HL-60/S4 (cell line): ENCODE measurements at regions not wholly inside any gene's neighbourhood (a gene's known extent, or its start where the extent isn't known, plus 50 kb on each side); places are given as distances from the start of the nearest gene placed in this dataset.

ENCODE experiments used
- in situ Hi-C: fragments of 300-500 bp; cut with MboI; formaldehyde crosslinking; loops from 2 replicates; pipeline ENCODE4 v1.14.3; 2022; ENCODE audit warnings: low sequenced_read_pairs

DNA sequence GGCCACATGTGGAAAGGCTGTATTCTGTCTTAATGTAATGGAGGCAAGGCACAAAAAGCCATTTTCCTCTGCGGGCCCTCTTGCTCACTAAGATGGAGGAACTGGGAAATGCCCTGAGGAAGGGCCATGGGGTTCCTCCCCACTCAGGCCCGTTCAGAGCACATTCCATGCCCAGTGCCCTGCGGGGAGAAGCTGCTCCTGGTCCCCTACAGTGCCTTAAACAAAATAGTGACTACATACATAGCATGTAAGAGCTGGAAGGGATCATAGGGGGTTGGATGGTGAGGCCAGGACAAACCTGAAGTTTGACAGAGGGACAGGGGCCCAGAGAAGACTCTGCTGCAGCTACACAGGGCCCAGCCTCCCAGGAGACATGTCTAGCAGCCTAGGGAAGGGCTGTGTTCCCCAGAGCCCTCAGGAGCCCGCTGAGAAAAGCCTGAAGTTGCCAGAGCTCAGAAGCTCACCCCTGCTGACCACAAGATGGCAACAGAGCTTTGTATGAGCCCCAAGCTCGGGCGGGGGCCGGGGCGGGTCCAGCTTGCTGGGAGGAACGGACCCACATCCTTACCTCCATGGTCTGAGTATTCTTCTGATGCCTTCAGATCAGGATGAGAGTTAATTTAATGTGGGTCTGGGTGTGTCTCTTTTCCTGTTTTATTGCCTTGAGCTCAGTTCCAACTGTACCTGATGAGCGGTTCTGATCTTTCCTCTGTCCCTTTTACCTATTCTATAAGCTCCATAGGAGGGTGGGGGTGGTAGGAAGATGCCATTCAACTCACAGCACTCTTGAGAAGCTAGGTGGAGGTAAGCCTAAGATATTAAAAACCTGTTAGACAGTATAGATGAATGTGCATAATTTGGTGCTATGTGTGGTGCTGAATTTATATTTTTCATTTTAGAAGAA lies 242.9 kb downstream of the CDC5L start:
- in situ Hi-C loops: loop anchor here (25.0 kb wide), 1 partner anchor 1082 kb away; no protein-coding TSS in a partner anchor

DNA sequence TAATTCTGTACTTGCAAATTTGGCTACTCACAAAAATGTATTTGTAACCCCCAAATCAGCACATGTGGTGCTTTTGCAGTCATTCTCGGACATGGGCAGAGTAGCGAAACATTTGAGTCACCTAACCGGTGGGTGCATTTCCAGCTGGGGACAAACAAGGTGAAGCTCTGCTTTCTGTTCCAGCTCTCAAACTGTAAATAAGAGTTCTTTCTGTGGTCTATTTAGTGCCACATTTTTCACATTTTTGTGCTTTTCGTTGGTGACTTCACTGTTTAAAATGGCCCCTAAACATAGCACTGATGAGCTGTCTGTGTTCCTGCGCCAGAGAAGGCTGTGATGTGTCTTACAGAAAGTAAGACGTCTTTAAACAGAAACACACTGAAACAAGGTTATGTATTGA lies 244.5 kb downstream of the CDC5L start:
- in situ Hi-C loops: loop anchor here (25.0 kb wide), 1 partner anchor 1080 kb away; no protein-coding TSS in a partner anchor

DNA sequence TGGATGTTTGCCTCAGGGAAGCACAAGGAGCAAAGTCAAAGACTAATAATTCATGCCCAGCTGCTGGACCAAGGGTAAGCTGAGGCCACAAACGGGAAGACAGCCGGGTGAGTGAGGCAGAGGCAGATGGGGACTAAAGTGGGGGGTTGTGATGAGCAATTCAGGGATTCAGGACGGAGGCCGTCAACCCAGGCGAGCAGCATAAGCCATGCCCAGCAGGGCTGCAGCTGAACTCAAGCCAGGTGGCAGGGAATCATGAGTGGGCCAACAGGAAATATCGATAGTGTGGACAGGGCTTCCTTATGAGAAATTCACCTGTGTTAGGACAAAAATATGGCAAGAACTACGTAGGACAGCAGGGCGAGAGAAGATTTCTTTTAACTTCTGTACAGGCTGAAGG lies 246.8 kb downstream of the CDC5L start:
- in situ Hi-C loops: loop anchor here (25.0 kb wide), 1 partner anchor 1078 kb away; no protein-coding TSS in a partner anchor

DNA sequence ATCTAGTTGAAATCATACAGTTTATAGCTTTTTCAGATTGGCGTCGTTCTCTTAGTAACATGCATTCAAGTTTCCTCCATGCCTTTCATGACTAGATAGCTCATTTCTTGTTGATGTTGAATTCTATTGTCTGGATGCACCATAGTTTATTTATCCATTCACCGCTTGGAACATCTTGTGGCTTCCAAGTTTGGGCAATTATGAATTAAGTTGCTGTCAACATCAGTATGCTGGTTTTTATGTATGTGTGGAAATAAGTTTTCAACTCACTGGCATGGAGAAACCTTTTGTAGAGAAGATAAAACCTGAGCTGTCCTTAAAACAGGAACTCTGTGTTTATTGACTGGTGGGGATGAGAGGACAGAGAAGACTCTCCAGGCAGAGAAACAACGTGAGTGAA lies 248.0 kb downstream of the CDC5L start:
- in situ Hi-C loops: loop anchor here (25.0 kb wide), 1 partner anchor 1077 kb away; no protein-coding TSS in a partner anchor

DNA sequence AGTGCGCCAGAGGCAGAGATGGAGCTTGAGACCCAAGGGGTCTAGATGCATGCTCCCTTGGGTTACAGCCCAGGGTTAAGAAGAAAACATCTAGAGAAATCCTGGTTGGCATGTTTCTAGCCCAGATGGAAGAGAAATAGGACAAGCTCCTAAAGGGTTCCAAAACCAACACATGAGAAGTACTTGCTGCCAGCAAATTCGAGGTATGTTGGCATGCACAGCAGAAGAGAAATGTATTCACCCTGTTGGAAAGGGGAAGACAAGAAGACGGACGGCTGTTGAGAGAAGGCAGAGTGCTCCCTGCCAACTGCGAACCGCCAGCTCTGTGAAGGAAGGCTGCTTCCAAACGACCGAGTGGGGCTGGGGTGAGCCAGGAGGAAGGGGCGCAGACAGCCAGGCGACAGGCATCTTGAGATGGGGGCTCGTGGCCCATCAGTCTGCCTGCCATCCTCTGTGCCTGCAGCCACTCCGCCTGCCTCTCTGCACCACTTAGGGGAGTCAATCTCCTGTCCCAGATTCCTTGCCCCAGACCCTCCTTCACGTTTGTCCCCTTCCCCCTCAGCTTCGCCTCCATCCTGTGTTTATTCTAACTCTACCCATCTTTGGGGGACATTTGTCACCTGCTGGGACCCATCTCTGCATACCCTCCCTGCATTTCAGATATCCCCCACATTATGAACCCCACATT lies 249.2 kb downstream of the CDC5L start:
- in situ Hi-C loops: loop anchor here (25.0 kb wide), 1 partner anchor 1076 kb away; no protein-coding TSS in a partner anchor

DNA sequence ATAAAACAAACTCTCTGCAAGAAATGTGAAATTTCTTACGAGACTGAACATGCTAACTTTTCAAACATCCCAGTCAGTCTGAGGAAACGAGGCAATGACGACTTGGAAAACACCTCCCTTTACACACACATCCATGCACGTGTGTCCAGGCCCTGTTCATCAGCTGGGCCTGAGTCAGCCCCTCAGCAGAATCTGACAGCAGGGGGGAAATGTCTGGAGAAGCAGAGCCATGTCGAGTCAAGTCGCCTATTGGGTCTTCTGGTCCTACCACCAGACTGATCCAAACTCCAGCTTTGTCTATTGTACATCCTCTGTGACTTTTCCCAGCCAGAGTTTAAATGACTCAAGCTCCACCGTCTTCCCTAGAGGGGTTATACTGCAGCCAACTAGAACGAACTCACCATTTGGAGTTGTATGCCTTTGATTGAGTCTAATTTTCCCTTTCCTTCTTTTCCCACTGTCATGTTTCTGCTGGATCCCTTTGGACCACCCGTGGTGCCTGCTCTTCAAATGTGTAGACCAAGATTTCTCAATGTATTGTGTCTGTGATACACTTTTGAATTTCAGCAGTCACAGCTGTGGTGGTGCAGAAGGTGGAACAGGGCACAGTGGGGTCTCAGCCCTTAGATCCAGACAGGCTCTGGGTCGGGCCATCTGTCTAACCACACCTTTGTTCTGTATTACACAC lies 254.0 kb downstream of the CDC5L start:
- in situ Hi-C loops: loop anchor here (10.0 to 25.0 kb wide), 2 partner anchors 773 to 1071 kb away; no protein-coding TSS in a partner anchor

DNA sequence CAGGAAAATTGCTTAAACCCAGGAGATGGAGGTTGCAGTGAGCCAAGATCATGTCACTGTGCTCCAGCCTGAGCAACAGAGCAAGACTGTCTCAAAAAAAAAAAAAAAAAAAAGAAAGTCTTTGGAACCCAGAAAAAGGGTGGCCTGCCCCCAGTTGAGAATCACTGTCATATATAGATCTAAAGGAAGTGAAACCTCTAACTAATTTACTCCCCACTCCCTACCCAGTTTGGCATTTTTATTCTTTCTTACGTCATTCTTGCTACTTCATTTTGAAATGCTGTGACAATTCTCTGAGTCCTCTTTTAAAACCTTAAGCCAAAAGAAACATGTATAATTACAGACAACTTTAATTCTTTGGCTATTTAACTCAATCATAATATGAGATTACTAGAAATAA lies 254.8 kb downstream of the CDC5L start:
- in situ Hi-C loops: loop anchor here (10.0 to 25.0 kb wide), 2 partner anchors 772 to 1070 kb away; no protein-coding TSS in a partner anchor

DNA sequence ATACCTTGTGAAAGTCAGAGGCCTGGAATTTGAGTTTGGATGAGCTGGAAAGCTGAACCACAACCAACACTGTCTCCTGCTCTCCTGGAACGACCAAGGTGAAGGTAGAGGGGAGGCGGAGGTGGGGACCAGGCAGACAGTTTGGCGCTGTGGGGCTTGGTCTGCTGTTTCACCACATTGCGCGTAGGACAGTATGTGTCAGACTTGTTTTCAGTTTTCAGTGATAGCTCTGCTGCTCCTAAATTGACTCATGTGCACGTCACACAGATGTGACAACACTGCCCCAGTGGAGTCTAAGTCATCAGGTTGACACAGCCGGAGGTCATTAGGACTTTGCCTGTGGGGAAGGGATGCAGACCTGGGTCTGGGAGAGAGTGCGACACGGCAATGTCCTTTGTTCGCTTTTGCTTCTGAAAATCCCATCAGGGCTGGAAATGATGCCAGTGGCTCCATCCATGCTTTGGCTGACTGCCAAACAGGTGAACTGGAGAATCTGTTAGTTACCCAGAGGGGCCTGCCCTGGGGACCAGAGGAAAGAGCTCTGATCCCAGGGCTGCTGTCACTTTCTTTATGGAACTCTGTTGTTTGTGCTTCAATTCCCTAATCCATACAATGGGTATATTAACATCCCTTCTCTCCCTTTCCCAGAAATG lies 255.5 kb downstream of the CDC5L start:
- in situ Hi-C loops: loop anchor here (10.0 to 25.0 kb wide), 2 partner anchors 772 to 1069 kb away; no protein-coding TSS in a partner anchor

DNA sequence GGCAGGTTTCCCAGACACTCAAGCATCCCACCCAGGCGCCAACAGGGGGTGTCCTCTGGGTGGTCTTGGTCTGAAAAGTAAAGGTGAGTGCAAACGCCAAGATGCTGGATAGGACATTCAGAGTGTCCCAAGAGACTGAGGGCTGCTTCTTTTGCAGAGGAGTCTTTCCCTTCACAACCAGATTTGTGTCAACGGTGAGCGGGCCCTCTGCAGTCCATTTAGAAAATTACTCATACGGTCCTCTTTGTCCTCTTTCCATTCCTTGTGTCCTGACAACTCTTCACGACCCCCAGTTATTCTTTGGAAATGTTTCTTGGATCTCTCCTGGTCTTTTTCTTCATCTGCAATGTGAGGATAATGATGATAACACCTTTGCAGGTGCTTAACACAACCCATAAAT lies 257.8 kb downstream of the CDC5L start:
- in situ Hi-C loops: loop anchor here (10.0 to 25.0 kb wide), 2 partner anchors 770 to 1067 kb away; no protein-coding TSS in a partner anchor

DNA sequence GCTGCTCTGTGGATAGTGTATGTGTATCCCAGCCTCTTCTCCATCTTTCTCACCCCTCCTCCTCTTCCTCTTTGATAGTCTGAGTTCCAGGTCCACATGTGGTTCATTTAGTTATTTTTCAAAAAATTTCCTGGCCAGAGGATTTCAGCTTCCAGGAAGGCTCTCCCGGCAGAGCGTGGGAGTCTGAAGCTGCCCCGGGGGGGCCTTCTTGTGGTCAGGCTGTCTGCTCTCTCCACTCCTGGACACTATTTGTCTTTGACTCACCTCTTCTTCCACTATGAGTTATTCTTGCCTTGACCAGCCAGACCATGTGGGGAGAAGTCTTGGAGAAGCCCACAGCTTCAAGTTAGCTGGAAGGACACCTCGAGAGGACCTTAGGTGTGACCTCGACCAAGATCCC lies 258.8 kb downstream of the CDC5L start:
- in situ Hi-C loops: loop anchor here (10.0 to 25.0 kb wide), 2 partner anchors 768 to 1066 kb away; no protein-coding TSS in a partner anchor

DNA sequence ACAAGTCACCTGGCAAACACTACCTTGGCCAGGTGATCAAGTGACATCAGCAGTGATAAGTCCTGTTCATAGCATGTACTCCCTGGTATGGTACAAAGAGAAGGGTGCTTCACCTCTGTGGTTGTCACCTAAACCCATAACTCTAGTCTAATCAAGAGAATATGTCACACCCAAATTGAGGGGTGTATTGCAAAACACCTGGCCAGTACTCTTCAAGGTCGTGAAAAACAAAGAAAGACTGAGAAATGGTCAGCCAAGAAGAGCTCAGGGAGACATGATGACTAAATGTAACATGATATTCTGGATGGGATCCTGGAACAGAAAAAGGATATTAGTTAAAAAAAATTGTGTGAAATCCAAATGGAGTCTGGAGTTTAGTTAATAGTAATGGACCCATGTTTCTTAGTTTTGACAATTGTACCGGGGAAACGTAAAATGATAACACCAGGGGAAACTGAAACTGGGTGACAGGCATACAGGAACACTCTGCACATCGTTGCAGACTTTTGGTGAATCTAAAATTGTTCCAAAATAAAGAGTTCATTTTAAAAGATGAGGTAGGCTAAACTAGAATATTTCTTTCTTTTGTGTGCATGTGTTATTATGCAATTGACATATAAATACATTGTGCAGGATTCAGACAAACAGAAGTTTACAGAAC lies 262.0 kb downstream of the CDC5L start:
- in situ Hi-C loops: loop anchor here (10.0 to 25.0 kb wide), 3 partner anchors 765 to 1265 kb away; no protein-coding TSS in a partner anchor

DNA sequence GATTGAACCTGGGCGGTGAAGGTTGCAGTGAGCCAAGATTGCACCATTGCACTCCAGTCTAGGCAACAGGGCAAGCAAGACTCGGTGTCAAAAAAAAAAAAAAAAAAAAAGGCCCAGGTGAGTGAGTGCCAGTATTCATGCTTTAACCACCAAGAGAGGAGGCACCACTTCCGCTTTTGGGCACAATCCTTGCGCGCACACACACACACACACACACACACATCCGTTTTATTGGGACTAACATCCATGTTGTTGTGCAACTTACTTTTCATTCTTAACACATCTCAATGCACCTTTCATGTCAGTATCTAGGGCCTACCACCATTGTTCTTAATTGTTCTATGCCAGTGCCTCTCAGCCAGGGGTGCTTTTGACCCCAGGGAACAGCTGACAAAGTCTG lies 263.0 kb downstream of the CDC5L start:
- in situ Hi-C loops: loop anchor here (10.0 kb wide), 1 partner anchor 1264 kb away; no protein-coding TSS in a partner anchor

DNA sequence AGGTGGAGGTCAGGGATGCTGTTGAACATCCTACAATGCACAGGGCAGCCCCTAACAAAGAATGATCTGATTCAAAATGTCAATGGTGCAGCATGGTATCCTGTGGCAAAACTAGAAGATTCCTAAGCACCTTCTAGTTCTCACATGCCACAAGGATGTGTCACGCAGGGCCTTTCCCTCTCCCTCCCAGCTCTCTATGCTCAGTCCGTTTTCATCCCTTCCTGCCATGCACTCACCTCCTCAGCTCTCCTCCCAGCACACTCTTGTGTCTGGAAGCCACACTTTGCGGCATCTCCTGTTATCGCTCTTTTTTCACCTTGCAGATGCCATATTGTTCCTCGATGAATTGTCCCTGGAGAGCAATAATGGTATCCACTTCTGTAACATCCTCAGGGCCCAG lies 263.4 kb downstream of the CDC5L start:
- in situ Hi-C loops: loop anchor here (10.0 kb wide), 1 partner anchor 1264 kb away; no protein-coding TSS in a partner anchor

DNA sequence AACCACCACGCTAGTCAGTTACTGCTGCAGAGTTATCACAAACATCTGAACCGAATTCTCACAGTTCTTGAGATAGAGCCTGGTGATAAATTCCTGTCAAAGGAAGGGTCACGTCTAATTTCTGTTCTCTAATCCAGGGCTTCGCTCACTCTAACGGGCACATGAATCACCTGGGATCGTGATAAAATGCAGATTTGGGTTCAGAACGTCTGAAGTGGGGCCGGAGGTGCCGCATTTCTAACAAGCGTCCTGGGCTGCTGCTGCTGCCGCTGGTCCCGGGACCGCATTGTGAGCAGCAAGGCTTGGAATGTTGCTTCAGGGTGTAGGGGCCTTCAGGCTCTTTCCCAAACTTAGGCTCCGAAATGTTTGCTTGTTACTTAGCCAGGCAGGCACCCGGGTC lies 264.1 kb downstream of the CDC5L start:
- in situ Hi-C loops: loop anchor here (10.0 kb wide), 1 partner anchor 1263 kb away; no protein-coding TSS in a partner anchor

DNA sequence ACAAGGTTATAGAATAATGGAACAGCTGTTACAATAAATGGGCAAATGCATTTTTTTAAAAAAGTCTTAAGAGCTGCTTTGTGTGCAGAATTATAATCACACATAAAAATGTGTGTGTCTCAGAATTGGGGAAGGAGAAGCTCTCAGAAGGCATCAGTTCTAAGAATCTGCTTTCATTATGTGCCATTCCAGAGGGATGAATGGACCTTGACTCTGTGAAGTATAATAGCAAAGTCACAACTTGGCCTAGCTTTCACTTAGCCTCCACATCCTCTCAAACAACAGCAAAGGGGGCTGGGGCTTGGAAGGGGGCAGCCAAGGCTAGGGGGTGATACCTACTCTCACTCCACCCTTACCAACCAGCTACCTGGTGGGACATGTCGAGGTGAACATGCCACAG lies 265.0 kb downstream of the CDC5L start:
- in situ Hi-C loops: loop anchor here (10.0 kb wide), 1 partner anchor 1262 kb away; no protein-coding TSS in a partner anchor

DNA sequence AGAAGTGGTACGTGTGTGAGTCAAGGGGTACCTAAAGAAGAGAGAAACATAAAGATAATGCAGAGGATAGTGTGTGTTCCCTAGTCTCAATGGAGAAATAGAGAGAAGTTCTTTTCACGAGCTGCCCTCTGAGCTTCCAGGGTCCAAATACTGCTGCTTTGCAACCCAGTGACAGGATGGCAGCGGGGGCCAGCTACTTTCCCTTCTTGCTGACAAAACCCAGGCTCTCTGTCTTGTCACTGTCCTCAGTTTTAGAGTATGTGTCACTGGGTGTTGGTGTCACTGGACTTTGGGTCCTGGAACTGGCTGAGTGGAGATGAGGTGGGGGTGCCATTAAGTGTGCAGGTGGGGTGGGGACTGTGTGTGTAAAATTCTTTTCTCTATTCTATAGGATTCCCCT lies 265.6 kb downstream of the CDC5L start:
- in situ Hi-C loops: loop anchor here (10.0 kb wide), 1 partner anchor 1262 kb away; no protein-coding TSS in a partner anchor

DNA sequence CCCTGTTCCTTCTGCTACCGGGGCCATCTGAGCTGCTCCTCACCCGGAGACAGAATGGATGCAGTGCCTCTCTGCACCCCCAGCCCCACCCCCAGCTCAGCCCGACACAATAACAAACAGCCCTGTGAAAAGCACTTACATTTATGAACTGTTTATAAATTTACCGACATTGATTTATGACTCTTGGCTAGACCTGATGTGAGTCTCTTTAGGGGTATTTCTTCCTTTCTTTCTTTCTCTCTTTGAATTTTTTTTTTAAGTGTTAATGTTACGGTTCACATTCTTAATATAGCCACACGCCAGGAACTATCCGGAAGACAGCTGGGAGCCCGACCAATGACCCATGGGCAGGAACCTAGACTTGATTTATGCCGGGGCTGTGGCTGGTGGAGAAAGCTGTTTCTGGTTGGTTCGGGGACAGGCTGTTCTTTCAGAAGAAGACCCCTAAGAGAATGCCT lies 266.3 kb downstream of the CDC5L start:
- in situ Hi-C loops: loop anchor here (10.0 kb wide), 1 partner anchor 1261 kb away; no protein-coding TSS in a partner anchor

DNA sequence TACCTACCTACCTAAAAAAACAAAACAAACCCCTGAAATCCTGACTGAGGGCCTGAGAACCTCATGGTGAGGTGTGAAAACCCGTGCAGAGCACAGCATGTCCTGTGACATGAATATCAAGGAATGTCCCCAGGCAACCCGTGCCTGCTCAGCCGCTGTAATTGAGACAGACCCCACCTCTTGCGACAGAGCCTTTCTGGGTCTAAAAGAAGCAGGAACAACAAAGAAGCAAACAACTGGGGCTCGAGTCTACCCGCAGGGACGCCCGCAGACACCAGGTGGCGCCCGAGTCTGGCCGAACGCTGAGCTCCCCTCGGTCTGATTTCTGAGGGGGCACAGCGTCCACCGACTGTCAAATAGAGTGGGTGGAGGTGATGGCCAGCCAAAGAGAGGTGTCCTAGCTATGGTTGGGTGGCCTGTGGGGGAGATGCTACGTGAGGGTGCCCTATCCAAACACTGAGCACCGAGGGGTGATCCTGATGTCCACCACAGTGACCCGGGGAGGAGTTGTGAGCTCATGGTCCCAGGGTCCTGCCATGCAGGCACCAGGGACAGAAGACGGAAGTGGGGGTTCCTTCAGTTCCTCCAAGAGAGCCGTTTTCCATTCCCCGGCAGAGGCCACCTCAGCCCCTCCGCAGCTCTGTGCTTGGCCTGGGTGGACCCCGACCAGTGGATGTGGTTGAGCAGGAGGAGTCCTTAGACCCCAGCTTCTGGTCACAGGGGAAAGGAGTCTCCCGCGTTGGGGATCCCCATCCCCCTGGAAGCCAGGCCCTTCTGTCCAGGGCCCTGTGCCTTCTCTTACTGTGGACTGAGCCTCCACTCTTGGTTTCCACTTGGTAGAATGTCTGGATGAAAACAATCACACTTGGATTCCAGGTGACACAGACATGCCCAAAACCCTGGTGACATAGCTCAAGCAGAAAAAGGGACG lies 268.2 kb downstream of the CDC5L start:
- in situ Hi-C loops: loop anchor here (10.0 kb wide), 1 partner anchor 1259 kb away; no protein-coding TSS in a partner anchor
